Activated naive CD8-positive, alpha-beta T cell (primary cell): ENCODE measurements at regions not wholly inside any gene's neighbourhood (a gene's known extent, or its start where the extent isn't known, plus 50 kb on each side); places are given as distances from the start of the nearest gene placed in this dataset.
A peak's percentile ranks its signal among the peaks of the same experiment; 100 is the strongest.
"Not testable (repeated sequence)": the region's sequence is repeated elsewhere in the genome, so short reads cannot be mapped to it uniquely, and the experiment has no call there.

Source experiments
- H3K27ac Mint-ChIP-seq: one replicate; pipeline ENCODE4 v1.8.0; 2021; ENCODE audit warnings: mixed read lengths
- H3K27me3 Mint-ChIP-seq: one replicate; pipeline ENCODE4 v1.8.0; 2021; ENCODE audit warnings: mixed read lengths
- H3K36me3 Mint-ChIP-seq: one replicate; pipeline ENCODE4 v1.8.0; 2021; ENCODE audit warnings: mixed read lengths
- H3K4me1 Mint-ChIP-seq: one replicate; pipeline ENCODE4 v1.8.0; 2021; ENCODE audit warnings: low read depth, mixed read lengths
- H3K4me3 Mint-ChIP-seq: one replicate; pipeline ENCODE4 v1.8.0; 2021; ENCODE audit warnings: mild to moderate bottlenecking, mixed read lengths
- H3K9me3 Mint-ChIP-seq: one replicate; pipeline ENCODE4 v1.8.0; 2021; ENCODE audit warnings: low read depth, mixed read lengths

- Mint-ChIP-seq H3K9me3 (peaks cover 3% of the 10 kb centered on the region), H3K27ac (no peak overlapping the region), H3K4me1 (no peaks in the 10 kb centered on the region), H3K4me3 (no peak overlapping the region), H3K36me3 (no peaks in the 10 kb centered on the region), H3K27me3 (peaks cover 7% of the 10 kb centered on the region)
Measured at GRCh38 chr19:41495589-41495988, 52.6 kb downstream of the ERICH4 start.

DNA sequence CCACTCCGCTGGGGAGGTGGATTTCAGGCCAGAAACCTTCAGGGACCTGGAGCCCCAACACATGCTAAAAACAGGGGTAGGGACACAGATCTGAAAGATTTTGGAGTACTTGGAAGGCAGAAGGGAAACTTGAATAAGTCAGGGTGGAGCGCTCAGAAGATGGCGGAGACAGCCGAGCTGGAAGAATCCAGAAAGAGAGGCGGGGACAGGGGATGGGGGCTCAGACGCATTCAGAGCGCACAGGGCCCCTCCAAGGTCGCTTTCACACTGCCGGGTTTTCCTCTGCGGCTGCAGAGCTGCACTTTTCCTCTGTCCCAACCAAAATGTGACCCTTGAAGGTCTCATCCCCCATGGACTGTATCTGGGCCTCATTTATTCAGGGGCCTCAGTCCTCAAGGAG lies 56.9 kb downstream of the ERICH4 start:
- H3K36me3 Mint-ChIP-seq: no peaks in the 10 kb centered on the region
- H3K4me1 Mint-ChIP-seq: no peaks in the 10 kb centered on the region
- H3K27me3 Mint-ChIP-seq: peaks cover 19% of the 10 kb centered on the region

DNA sequence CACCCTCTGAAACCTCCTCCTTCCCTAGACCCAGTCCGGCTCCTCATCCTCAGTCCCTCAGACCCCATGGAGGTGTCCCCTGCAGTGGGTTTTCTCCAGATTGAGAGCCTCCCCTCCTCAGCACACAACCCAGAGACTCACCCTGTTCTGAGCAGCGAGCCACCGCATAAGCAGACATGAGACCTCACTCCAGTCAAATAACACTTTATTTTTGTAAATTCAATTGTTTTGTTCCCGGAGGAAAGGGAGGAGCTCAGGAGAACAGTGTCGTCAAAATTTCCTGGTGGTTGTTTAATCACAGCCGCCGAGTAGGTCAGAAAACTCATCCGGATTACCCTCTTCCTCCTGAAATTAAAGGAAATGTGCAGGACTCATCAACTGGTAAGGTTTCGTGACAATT lies 57.5 kb downstream of the ERICH4 start:
- no peaks in the 10 kb centered on the region for H3K36me3 Mint-ChIP-seq
- H3K9me3 Mint-ChIP-seq: no peaks in the 10 kb centered on the region
- no peaks in the 10 kb centered on the region for H3K4me1 Mint-ChIP-seq
- H3K27ac Mint-ChIP-seq: no peak overlapping the region
- peaks cover 20% of the 10 kb centered on the region for H3K27me3 Mint-ChIP-seq
- H3K4me3 Mint-ChIP-seq: no peak overlapping the region

More for the DNA sequence above, 56.9 kb downstream of the ERICH4 start:
- no peaks in the 10 kb centered on the region for H3K9me3 Mint-ChIP-seq
- H3K4me3 Mint-ChIP-seq: no peak overlapping the region
- no peak overlapping the region for H3K27ac Mint-ChIP-seq

- no peak overlapping the region for H3K4me3 Mint-ChIP-seq
- no peaks in the 10 kb centered on the region for H3K4me1 Mint-ChIP-seq
- no peak overlapping the region for H3K27ac Mint-ChIP-seq
- H3K27me3 Mint-ChIP-seq: peaks cover 27% of the 10 kb centered on the region
- no peaks in the 10 kb centered on the region for H3K9me3 Mint-ChIP-seq
- H3K36me3 Mint-ChIP-seq: no peaks in the 10 kb centered on the region
Measured at GRCh38 chr19:41501854-41502253, 58.9 kb downstream of the ERICH4 start.

- Mint-ChIP-seq H3K4me3 (no peak overlapping the region), H3K27ac (no peak overlapping the region), H3K9me3 (no peaks in the 10 kb centered on the region), H3K4me1 (no peaks in the 10 kb centered on the region), H3K36me3 (no peaks in the 10 kb centered on the region), H3K27me3 (peaks cover 21% of the 10 kb centered on the region)
Measured at GRCh38 chr19:41505105-41505504, 62.1 kb downstream of the ERICH4 start.

DNA sequence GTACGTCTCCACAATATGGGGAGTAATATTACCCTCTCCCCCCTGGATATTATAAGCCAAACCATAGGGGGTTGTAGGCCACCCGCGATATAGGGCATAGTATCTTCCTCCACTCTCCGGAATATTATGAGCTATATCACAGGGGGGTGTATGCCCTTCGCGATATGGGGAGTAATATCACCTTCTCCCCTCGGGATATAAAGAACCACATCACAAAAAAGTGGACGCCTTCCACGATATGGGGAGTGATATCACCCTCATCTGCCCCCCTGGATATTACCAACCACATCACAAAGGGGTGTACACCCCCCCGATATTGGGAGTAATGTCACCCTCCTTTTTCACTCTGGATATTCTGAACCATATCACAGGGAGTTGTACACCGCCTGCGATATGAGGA lies 65.5 kb upstream of the CEACAM21 start:
- Mint-ChIP-seq H3K27me3 (peaks cover 15% of the 10 kb centered on the region), H3K4me1 (no peaks in the 10 kb centered on the region), H3K36me3 (no peaks in the 10 kb centered on the region), H3K27ac (no peak overlapping the region), H3K4me3 (no peak overlapping the region), H3K9me3 (no peaks in the 10 kb centered on the region)

DNA sequence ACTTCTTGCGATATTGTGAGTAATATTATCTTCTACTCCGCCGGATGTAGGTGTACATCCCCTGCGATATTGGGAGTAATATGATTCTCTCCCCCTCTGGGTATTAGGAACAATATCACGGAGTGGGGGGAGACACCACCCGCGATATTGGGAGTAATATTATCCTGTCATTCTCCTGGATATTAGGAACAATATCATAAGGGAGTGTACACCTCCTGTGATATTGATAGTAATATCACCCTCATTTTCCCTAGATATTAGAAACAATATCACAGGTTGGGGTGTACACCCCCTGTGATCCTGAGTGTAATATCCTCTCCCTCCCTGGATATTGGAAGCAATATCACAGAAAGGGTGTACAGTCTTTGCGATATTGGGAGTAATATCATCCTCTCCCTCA lies 64.3 kb upstream of the CEACAM21 start:
- H3K4me3 Mint-ChIP-seq: no peak overlapping the region
- H3K36me3 Mint-ChIP-seq: no peaks in the 10 kb centered on the region
- H3K4me1 Mint-ChIP-seq: peaks cover 1% of the 10 kb centered on the region
- no peaks in the 10 kb centered on the region for H3K9me3 Mint-ChIP-seq
- H3K27me3 Mint-ChIP-seq: peaks cover 11% of the 10 kb centered on the region
- no peak overlapping the region for H3K27ac Mint-ChIP-seq

- Mint-ChIP-seq H3K27ac (no peak overlapping the region), H3K4me3 (no peak overlapping the region), H3K4me1 (peaks cover 7% of the 10 kb centered on the region), H3K9me3 (no peaks in the 10 kb centered on the region), H3K27me3 (peaks cover 24% of the 10 kb centered on the region), H3K36me3 (no peaks in the 10 kb centered on the region)
Measured at GRCh38 chr19:41515015-41515652, 60.8 kb upstream of the CEACAM21 start.

GRCh38 chr19:41516292-41517171 lies 59.4 kb upstream of the CEACAM21 start:
- H3K9me3 Mint-ChIP-seq, H3K4me3 Mint-ChIP-seq, H3K27ac Mint-ChIP-seq, H3K36me3 Mint-ChIP-seq: not testable (repeated sequence)
- peaks cover 18% of the 10 kb centered on the region for H3K4me1 Mint-ChIP-seq
- peaks cover 19% of the 10 kb centered on the region for H3K27me3 Mint-ChIP-seq

- H3K27ac Mint-ChIP-seq: no peak overlapping the region
- no peak overlapping the region for H3K4me3 Mint-ChIP-seq
- H3K27me3 Mint-ChIP-seq: peaks cover 17% of the 10 kb centered on the region
Measured at GRCh38 chr19:41518141-41518540, 57.8 kb upstream of the CEACAM21 start.

GRCh38 chr19:41521138-41521930 lies 54.6 kb upstream of the CEACAM21 start:
- Mint-ChIP-seq H3K27me3 (peaks cover 13% of the 10 kb centered on the region), H3K4me1 (peaks cover 29% of the 10 kb centered on the region), H3K4me3 (peak overlapping the region; percentile 85), H3K27ac (peak overlapping the region; percentile 92)
- H3K36me3 Mint-ChIP-seq, H3K9me3 Mint-ChIP-seq: not testable (repeated sequence)

More at GRCh38 chr19:41518141-41518540, 57.8 kb upstream of the CEACAM21 start:
- Mint-ChIP-seq H3K4me1 (peaks cover 29% of the 10 kb centered on the region), H3K36me3 (no peaks in the 10 kb centered on the region), H3K9me3 (no peaks in the 10 kb centered on the region)

DNA sequence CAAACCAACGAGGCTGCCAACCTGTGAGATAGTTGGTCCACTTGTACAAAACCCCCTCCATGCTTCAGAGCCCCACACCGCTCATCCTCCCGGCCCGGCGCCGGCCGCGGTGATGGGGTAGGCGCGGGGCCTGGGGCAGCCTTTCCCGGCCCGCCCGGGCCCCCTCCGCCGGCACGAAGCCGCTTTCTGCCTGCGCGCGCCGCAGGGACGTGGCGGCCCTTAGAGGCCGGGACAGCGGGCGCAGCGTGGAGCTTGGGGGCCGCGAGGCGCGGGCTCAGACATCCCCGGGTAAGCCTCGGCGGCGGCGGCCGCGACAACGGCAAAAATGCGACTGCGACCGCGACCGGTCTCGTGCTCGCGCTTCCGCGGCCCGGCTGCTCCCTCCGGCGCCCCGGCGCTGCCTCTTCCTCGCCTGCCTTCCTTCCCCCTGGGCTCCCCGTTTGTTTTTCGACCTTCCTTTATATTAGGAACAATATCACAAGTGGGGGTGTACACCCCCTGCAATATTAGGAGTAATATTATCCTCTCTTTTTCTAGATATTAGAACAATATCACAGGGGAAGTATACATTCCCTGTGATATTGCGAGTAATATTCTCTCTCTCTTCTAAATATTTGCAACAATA lies 53.9 kb upstream of the CEACAM21 start:
- Mint-ChIP-seq H3K9me3 (no peaks in the 10 kb centered on the region), H3K27me3 (peaks cover 14% of the 10 kb centered on the region), H3K36me3 (no peaks in the 10 kb centered on the region), H3K4me1 (peaks cover 24% of the 10 kb centered on the region), H3K4me3 (peak overlapping the region; percentile 85), H3K27ac (peak overlapping the region; percentile 93)

GRCh38 chr19:41525989-41526388 lies 50.0 kb upstream of the CEACAM21 start:
- Mint-ChIP-seq H3K9me3 (no peaks in the 10 kb centered on the region), H3K4me1 (peaks cover 35% of the 10 kb centered on the region), H3K36me3 (no peaks in the 10 kb centered on the region), H3K27me3 (peaks cover 4% of the 10 kb centered on the region), H3K27ac (no peak overlapping the region), H3K4me3 (no peak overlapping the region)
